G401.6 (cell line): ENCODE measurements at regions not wholly inside any gene's neighbourhood (a gene's known extent, or its start where the extent isn't known, plus 50 kb on each side); places are given as distances from the start of the nearest gene placed in this dataset.
A peak's percentile ranks its signal among the peaks of the same experiment; 100 is the strongest.

Source experiments
- FAIRE-seq: peaks from 2 replicates; lab custom pipeline; 2012; peaks lifted over from hg19 to GRCh38; lab: Jason Lieb, UNC

DNA sequence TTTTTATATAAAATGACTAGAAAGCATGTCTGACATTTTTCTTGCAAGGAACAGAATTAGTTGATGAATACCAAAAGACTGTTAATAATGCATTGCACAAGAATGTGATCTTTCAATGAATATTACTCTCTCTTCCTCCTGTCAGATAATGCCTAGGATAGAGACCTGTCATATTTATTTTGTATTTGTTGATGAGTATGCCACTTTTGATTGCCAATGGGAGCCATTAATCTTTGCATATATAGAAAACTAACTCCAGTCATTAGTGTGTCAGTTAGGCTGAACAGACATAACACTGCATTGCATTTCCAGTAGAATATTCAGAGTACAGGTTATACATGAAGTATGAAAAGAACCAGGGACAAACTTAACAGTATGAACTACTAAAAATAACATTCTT lies 1125.3 kb downstream of the LRFN5 start:
- FAIRE-seq = no peak

DNA sequence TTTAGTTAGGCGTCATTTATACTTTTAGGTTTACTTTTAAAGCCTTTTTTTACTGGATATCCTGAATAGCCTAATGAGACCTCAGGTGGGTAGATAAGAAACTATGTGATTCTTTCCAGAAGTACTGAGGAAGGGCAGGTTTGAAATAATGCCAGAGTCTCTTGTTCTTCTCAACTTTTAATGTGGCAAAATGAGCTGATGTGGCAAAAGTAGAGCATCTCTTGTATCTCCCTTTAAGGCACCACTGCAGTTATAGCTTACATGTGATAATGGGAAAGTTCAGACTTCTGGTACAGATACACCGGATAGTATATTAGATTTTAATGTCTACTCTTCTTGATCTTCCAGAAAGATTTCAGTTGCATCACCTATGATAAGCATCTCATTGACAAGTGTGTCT lies 1124.8 kb downstream of the LRFN5 start:
- FAIRE-seq = no peak

DNA sequence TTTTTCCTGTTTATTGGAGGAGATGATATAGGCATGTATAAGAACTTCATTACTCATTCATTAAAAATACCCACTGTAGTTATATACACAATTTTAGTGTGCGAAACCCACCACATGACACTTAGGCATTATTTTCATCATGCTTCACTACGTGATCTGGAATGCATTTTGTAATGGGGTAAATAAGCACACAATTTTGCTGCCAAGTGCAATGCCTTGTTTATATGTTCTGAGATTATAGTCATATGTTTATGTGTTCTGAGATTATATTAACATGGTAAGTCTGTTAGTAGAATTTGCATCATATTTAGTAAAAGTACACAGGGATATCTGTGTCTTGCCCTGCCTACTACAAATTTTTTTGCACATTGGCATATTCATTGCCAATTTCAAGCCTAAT lies 1123.0 kb downstream of the LRFN5 start:
- FAIRE-seq = no peak

DNA sequence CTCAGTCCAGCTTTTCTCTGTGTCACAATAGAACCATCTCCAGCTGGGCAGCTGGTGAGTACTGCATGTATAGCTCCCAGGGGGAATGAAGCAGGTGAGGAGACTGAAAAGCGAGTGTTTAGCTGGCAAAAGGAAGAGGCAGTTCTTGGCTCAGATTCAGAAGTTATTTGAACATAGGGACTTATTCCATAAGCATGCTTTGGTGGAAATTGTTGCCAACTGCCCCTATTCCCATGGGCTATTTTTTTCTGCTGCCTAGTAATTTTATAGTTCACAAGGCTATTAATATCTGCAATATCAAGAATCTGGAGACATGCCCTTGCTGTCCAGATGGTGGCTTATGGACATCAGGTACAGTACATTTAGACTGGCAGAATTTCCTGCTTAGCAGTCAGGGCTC lies 1112.7 kb downstream of the LRFN5 start:
- no peak for FAIRE-seq

DNA sequence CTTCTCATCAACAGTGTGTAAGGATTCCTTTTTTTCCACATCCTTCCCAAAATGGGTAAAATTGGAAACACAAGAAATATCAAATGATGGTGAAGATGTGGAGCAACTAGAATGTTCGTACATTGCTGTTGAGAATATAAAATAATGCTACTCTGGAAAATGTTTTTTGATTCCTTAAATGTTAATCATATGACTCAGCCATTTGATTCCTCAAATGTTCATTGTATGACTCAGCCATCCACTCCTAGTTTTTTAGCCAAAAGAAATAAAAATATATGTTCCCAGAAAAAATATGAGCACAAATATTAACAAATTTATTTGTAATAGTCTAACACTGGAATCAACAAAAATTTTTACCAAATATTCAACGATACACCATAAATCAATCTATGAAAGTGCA lies 1108.6 kb downstream of the LRFN5 start:
- FAIRE-seq = no peak

DNA sequence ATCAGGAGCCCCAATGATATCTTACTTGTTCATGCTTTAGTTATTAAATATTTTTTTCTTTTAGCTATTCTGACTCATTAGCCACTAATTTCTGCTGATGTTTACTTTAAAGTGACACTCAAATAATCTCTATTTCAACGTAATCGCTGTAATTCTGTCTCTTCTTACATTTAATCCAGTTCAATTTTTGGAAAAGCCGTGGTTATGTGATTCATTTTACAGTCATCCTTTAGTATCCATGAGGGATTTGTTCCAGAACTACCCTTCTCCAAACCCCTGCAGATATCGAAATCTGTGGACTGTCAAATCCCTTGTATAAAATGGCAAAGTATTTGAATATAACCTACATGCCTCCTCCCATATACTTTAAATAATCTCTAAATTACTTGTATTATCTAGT lies 1103.4 kb downstream of the LRFN5 start:
- no peak for FAIRE-seq

DNA sequence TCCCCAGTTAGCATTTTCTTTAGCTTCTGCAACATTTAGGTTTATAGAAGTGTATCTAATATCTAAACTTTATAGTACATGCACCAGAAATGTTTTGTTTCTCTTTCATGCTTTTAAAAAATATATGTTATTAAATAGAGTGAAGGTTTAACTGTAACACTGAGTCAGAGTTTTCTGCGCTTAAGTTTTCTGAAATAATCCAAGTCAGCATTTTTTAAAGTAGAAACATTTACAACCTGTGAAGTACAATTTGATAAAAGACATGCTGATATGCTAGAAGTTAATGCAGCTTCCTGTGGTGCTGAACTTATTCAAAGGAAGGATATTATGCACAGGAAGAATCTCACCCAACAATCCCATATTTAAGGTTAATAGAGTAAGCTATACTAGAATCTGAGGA lies 1096.8 kb downstream of the LRFN5 start:
- FAIRE-seq = no peak

DNA sequence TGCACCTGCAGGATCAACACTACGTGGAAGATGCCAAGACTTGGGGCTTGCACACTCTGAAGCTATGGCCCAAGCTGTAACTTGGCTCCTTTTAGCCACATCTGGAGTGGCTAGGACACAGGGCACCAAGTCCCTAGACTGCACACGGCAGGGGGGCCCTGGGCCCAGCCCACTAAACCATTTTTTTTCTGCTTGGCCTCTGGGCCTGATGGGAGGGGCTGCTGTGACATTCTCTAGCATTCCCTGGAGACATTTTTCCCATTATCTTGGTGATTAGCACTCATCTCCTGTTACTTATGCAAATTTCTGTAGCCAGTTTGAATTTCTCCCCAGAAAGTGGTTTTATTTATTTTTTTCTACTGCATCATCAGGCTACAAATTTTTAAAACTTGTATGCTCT lies 1080.7 kb downstream of the LRFN5 start:
- no peak for FAIRE-seq

DNA sequence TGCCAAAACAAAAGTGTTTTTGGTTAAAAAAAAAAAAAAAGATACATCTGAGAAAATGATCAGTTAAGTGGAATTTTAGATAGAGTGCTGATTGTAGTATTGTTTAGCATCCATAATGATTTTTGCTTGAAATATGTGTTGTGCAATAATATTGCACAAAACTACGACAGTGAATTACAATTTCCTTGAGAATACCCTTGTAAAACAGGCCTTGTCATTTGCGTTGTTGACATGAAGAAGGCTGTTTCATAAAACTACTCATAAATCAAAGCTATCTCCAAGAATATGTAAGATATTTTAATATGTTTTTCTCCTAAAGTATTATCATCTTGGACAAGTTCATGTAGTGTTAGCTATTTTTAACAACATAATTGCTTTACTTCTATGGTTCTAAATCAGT lies 1077.0 kb downstream of the LRFN5 start:
- no peak for FAIRE-seq

DNA sequence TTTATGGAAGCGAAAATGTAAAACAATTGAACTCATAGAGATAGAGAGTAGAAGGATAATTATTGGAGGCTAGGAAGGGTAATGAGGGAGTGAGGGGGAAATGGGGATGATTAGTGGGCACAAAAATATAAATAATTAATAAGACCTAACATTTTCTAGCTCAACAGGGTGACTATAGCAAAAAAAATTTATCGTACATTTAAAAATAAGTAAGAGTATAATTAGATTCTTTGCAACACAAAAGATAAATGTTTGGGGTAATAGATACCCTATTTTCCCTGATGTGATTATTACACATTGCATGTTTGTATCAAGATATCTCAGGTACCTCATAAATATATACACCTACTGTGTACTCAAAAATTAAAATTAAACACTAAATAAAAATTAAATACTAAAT lies 1070.0 kb downstream of the LRFN5 start:
- no peak for FAIRE-seq

DNA sequence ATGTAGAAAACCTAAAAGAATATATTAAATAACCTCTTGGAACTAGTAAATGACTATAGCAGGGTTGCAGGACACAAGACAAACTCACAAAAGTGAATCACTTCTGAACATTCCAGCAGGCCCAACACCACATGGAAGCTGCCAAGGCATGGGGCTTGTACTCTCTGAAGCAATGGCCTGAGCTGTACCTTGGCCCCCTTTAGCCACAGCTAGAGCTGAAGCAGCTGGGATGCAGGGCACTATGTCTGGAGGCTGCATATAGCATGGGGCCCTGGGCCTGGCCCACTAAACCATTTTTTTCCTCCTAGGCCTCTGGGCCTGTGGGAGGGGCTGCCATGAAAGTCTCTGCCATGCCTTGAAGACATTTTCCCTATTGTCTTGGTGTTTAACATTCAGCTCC lies 1067.3 kb downstream of the LRFN5 start:
- FAIRE-seq = no peak

DNA sequence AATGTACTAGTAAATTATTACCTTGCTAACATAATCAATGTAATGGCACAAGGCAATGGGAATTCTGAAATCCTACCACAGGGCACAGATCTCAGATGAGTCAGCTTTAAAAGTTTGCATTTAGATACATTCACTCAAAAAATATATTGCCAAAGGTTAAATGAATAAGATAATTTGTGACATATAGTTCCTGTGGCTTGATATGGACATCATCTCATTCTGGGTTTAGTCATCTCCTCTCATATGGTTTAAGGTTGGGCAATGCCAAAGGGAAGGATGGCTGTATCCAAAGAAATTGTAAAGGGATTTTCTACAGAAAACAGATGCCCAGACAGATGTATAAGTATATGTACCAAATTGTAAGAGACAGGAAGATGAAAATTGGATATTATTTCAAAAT lies 1065.0 kb downstream of the LRFN5 start:
- FAIRE-seq = no peak

DNA sequence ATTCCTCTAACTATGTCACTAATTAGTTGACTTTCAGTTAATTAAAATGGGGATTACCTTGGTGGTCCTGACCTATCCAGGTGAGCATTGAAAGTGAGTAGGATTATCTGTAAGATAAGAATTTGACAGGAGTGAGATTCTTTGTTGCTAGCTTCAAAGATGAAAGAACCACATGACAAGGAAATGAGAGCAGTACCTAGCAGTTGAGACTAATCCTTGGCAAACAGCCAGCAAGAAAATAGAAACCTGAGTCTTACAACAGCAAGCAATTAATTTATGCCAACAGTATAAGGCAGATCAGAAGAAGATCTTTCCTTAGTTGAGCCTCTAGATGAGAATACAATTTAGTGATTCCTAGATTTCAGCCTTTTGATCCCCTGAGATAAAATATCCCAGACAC lies 1058.4 kb downstream of the LRFN5 start:
- no peak for FAIRE-seq

DNA sequence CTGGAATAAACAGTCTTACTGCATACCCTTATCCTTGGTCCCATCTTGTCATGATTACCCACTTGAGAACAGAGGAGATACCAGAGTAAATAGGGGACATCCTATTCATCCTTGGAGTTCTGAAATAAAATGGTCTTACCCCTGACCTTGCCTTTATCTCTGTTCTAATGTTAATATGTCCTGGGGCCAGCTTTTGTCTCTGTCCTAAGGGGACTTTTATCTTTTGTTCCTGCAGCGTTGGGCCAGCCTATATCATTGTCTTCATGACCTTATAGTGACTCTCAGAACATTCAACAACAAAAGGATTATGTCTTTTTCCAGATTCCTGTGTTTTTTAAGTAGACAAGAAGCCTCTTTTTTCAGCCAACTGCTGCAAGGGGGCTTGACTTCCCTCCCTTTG lies 1057.5 kb downstream of the LRFN5 start:
- FAIRE-seq = no peak

DNA sequence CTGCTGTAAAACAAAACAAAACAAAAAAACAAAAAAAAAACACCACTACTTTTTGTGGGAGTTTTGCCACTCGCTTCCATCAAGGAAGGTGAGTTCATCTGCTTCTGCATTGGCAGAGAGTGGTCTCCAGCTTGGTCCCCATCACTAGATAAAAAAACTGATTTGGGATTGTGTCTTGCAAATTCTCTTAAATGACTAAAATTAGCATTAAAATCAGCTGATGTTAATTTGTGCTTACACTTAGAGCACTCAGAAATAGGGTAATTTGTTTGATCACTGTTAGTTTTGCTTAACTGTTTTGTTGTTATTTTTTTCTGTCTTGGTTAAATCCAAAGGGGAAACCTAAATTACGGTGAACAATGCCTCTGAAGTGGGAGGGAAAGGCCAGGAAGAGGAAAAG lies 1048.0 kb downstream of the LRFN5 start:
- no peak for FAIRE-seq

DNA sequence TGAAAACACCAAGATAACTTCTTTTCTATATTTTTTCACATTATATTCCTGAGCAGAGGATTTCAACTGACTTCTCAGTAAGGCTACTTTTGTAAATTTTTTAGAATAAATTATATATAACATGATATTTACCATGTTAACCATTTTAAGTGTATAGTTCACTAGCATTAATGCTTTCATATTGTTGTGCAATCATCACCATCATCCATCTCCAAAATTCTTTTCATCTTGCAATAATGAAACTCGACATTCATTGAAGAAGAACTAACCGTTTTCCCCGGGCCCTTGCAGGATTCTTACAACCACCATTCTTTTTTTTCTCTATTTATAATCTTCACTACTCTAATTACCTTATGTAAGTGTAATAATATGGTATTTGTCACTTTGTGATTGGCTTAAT lies 1036.1 kb downstream of the LRFN5 start:
- no peak for FAIRE-seq

DNA sequence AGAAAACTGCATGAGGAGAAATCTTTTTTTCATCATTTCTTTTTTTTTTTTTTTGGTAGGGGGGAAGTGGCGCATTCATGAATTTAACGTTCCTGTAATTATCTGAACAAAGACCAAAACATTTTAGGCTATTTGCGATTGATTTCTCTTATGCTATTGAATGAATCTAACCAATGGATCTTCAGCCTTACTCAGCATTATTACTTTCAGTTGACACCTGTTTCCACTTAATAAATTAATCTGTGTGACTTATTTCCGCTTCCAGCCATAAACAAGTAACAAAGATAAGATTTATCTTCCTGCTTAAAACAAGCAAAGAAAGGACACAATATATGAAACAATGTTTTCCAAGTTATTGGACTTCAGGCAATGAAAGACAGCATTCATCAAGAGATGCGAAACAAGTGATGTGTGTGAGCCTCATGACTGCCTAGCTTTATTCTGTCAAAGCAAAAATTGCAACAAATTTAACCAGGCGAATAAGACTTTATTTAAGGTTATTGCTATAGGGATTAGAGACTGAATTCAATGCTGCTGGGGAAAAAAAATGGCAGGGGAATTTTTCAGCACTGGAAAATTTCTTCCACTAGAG lies 1026.9 kb downstream of the LRFN5 start:
- FAIRE-seq = no peak

DNA sequence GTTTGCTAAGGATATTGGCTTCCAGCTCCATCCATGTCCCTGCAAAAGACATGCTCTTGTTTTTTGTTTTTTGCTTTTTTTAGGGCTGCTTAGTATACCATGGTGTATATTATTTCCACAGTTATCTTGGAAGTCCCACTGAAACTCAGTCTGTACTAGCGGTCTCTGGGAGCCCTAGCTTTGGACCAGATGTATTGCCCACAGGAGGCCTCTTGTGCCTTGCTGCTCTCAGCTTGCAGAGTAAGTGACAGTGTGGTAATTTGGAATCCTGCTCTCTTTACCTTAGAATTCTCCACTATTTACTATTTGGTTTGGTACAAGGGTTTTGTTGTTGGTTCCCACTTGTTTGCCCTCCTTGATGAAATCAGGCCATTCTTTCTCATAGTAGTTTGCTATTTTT lies 1022.9 kb downstream of the LRFN5 start:
- FAIRE-seq = no peak

DNA sequence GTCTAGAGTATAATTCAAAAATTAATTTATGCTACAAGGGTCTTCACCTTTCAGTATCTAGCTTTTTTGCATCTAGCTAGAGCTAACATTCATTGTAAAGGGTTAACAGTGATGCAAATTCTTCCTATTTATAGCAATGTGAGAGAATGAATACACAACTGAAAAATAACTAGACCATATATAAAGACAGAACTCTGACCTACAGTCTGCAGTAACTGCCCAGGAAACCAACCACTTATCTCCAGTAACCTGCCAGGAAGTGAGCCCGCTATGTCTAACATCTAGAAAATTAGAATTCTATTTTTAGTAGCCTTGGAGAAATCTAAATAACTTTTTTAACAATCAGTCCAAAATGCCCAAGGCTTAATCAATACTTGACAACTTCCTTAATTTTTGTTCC lies 1021.9 kb downstream of the LRFN5 start:
- FAIRE-seq = no peak

DNA sequence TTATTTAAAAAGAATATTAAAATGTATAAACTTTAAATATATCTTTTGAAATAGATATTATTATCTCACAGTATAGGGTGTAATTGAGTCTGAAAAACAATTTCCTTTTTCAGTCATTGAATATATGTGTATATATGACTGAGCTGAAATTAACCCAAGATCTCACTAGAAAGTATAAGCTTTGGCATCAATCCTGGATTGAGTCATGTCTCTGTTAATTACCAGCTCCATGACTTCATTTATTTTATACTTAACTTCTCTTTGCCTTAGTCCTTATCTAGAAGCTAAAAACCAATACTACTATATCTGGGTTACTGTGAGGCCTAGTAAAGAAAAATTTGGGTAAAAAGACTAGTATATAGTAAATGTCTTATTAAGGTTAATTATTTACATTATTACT lies 1020.3 kb downstream of the LRFN5 start:
- peak; percentile 56 for FAIRE-seq

DNA sequence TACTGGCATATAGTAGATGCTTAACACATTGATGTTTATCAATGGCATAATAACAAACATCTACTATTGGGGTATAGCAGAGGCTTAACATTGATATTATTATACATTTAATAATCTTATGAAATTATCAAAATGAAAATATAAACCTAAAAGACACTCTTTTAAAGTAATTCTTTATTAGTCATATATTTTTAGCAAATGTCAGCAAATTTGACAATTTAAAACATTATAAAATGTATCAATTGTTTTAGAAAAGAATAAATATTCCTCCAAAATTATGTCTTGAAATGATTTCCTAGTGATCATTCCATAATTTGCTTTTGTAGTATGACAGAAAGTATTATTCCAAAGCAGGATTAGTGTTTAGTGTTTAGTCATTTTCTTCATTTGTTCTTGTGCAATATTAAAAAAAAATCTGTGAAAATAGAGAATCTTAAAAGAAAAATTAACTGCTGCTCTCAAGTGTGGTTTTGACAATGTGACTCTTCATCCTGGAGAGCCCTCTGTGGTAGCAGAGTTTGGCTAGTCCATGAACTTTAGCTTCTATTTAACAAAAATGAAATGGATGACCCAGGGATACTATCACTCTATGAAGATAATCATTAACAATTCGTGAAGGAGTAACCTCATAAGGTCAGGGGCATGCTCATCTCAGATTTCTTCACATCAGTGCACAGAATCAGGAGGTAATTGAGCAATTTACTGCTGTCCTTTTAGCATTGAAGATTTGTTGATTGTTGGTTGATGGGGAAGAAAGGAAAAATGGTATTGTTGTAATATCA lies 1018.5 kb downstream of the LRFN5 start:
- no peak for FAIRE-seq

DNA sequence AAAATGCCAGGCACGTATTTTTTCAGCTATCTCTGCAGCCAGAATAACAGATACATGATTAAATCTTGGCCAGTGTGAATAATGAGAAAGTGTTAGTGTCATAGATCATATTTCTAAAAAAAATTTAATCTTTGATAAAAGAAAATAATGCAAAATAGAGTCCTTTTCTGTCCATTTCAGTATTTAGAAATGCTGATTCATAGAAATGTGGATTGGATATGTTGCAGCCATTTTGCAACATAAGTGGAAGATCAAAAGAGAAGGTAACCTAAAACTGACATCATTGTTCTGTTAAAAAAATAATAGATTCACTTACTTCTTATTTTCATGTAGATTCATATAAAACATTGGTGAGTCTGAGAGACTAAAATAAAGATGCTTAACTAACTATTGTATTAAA lies 1010.3 kb downstream of the LRFN5 start:
- FAIRE-seq = no peak

DNA sequence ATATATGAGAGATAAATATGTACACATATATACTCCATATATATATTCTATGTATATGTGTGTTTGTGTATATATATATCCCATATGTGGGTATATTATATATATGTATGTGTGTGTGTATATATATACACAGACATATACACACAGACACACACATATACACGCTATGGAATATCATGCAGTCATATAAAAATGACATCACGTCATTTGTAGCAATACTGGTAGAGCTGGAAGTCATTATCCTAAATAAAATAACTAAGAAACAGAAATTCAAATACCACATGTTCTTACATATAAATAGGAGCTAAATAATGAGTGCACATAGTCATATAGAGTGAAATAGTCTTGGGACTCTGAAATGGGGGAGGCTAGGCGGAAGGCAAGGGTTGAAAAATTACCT lies 1000.2 kb downstream of the LRFN5 start:
- FAIRE-seq = no peak

DNA sequence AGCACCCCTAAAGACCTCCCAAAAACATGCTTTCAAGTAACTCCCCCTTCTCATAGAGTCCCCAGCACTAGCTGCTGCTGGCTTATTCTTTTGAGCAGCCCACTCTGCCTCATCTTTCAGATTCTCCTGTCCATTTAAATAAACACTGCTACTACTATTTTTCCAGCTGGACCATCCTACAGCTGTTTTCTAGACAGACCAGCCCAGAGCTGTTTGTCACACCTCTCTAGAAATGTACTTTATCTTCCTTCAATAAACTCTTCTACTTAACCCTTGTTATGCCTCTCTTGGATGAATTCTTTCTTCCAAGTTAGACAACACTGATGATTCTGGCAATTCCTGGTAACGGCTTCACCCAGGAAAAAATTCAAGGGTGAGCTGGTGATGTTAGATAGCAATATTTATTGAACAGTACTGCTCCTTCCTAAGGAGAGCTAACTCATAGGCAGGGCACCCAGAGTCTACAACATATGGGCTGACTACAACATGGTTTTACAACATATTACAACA lies 995.7 kb downstream of the LRFN5 start:
- FAIRE-seq = no peak
